ENCODE measurements at regions not wholly inside any gene's neighbourhood (a gene's known extent, or its start where the extent isn't known, plus 50 kb on each side); places are given as distances from the start of the nearest gene placed in this dataset.

- Histone ChIP-seq H3K4me3 (ENCODE audit: low read depth, low read length) (no peak overlapping the region), H3K27me3 (ENCODE audit: insufficient read depth, low read depth, severe bottlenecking) (no peaks in the 10 kb centered on the region), H3K9me3 (ENCODE audit: severe bottlenecking) (no peaks in the 10 kb centered on the region), H3K36me3 (no peaks in the 10 kb centered on the region), H3K27ac (no peak overlapping the region)
- TF ChIP-seq, protein P1, sequence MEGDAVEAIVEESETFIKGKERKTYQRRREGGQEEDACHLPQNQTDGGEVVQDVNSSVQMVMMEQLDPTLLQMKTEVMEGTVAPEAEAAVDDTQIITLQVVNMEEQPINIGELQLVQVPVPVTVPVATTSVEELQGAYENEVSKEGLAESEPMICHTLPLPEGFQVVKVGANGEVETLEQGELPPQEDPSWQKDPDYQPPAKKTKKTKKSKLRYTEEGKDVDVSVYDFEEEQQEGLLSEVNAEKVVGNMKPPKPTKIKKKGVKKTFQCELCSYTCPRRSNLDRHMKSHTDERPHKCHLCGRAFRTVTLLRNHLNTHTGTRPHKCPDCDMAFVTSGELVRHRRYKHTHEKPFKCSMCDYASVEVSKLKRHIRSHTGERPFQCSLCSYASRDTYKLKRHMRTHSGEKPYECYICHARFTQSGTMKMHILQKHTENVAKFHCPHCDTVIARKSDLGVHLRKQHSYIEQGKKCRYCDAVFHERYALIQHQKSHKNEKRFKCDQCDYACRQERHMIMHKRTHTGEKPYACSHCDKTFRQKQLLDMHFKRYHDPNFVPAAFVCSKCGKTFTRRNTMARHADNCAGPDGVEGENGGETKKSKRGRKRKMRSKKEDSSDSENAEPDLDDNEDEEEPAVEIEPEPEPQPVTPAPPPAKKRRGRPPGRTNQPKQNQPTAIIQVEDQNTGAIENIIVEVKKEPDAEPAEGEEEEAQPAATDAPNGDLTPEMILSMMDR (IDR thresholded peaks at IDR 0.05; ENCODE audit: low read depth, low read length): no peak
- no peak for DNase-seq
Observed at GRCh38 chr10:55272886-55273285, 471.9 kb upstream of the PCDH15 start.

DNA sequence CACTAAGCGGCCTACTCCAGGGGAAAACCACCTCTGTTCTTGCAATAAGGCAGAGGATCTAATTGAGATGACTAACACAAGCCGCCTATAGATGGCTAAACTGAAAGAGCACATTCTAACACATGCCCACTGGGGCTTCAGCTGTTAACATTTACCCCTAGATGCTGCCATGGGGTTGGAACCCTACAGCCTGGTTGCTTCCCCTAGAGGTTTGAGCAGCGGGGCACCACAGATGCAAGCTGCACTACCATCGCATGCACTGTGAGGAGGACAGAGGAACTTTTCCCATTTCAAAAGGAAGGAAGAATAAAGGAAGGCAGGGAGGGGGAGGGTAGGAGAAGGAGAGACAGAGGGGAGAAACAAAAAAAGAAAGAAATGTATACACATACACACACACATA is 465.8 kb upstream of the PCDH15 start:
- Histone ChIP-seq H3K36me3 (no peaks in the 10 kb centered on the region), H3K27me3 (ENCODE audit: insufficient read depth, low read depth, severe bottlenecking) (no peaks in the 10 kb centered on the region), H3K27ac (no peak overlapping the region), H3K4me3 (ENCODE audit: low read depth, low read length) (no peak overlapping the region), H3K9me3 (ENCODE audit: severe bottlenecking) (no peaks in the 10 kb centered on the region)
- DNase-seq: no peak
- TF ChIP-seq, protein P1 (IDR thresholded peaks at IDR 0.05; ENCODE audit: low read depth, low read length): no peak

DNA sequence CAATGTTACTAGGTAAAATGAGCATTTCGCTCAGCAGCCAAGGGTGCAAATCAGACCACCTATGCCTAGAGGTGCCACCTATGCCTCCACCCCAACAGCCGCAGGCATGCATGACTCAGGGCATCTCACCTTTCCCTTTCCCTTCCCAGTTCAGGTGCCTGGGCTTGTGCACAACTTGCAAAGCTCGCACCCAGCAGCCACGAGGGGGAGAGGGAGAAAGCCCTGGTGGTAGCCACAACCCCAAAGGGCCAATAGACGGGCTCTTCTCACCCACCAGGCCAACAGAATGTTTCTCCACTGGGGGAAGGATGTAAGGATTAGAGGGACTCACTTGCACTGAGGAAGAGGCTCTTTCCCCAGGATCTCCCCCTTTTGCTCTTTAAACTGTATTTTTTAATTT is 462.3 kb upstream of the PCDH15 start:
- H3K9me3 ChIP-seq (ENCODE audit: severe bottlenecking): no peaks in the 10 kb centered on the region
- no peaks in the 10 kb centered on the region for H3K27me3 ChIP-seq (ENCODE audit: insufficient read depth, low read depth, severe bottlenecking)
- TF ChIP-seq, protein P1 (IDR thresholded peaks at IDR 0.05; ENCODE audit: low read depth, low read length): no peak
- no peak overlapping the region for H3K27ac ChIP-seq
- no peak overlapping the region for H3K4me3 ChIP-seq (ENCODE audit: low read depth, low read length)
- DNase-seq: no peak
- H3K36me3 ChIP-seq: no peaks in the 10 kb centered on the region

GRCh38 chr10:55242544-55242943 is 441.5 kb upstream of the PCDH15 start:
- no peak for DNase-seq
- no peaks in the 10 kb centered on the region for H3K36me3 ChIP-seq
- TF ChIP-seq, protein P1 (IDR thresholded peaks at IDR 0.05; ENCODE audit: low read depth, low read length): no peak

GRCh38 chr10:55237462-55237861 is 436.4 kb upstream of the PCDH15 start:
- H3K9me3 ChIP-seq (ENCODE audit: severe bottlenecking): no peaks in the 10 kb centered on the region
- no peak overlapping the region for H3K4me3 ChIP-seq (ENCODE audit: low read depth, low read length)
- no peaks in the 10 kb centered on the region for H3K27me3 ChIP-seq (ENCODE audit: insufficient read depth, low read depth, severe bottlenecking)
- no peak for DNase-seq
- no peak overlapping the region for H3K27ac ChIP-seq
- TF ChIP-seq, protein P1 (IDR thresholded peaks at IDR 0.05; ENCODE audit: low read depth, low read length): no peak
- no peaks in the 10 kb centered on the region for H3K36me3 ChIP-seq

More at GRCh38 chr10:55242544-55242943, 441.5 kb upstream of the PCDH15 start:
- no peaks in the 10 kb centered on the region for H3K27me3 ChIP-seq (ENCODE audit: insufficient read depth, low read depth, severe bottlenecking)
- no peaks in the 10 kb centered on the region for H3K9me3 ChIP-seq (ENCODE audit: severe bottlenecking)
- no peak overlapping the region for H3K4me3 ChIP-seq (ENCODE audit: low read depth, low read length)
- no peak overlapping the region for H3K27ac ChIP-seq

DNA sequence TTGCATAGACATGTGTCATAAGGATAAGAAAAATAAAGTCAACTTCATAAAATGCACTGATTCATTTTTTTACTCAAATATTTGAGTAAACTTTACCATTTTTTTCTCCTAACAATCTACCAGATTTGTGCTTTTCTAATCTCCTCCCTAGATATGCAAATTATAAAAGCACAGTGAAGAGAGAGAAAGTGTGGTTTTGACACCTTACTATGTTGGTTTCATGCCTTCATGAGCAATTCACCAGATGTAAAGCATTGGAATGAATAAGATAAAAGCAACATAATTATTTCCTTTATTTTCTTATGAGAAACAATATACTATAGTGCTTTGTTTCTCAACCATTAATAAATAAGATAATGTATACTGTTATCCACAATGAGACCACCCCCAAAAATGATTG is 432.5 kb upstream of the PCDH15 start:
- H3K4me3 ChIP-seq (ENCODE audit: low read depth, low read length): no peak overlapping the region
- no peak for DNase-seq

More for the DNA sequence above, 432.5 kb upstream of the PCDH15 start:
- Histone ChIP-seq H3K9me3 (ENCODE audit: severe bottlenecking) (no peaks in the 10 kb centered on the region), H3K27ac (no peak overlapping the region), H3K27me3 (ENCODE audit: insufficient read depth, low read depth, severe bottlenecking) (no peaks in the 10 kb centered on the region), H3K36me3 (no peaks in the 10 kb centered on the region)
- TF ChIP-seq, protein P1 (IDR thresholded peaks at IDR 0.05; ENCODE audit: low read depth, low read length): no peak
